ENCODE measurements at regions not wholly inside any gene's neighbourhood (a gene's known extent, or its start where the extent isn't known, plus 50 kb on each side); places are given as distances from the start of the nearest gene placed in this dataset.

- TF ChIP-seq CTCF (IDR thresholded peaks at IDR 0.05; ENCODE audit: insufficient read depth, low read length): no peak
- H3K4me3 ChIP-seq (ENCODE audit: low read depth, low read length): no peak overlapping the region
- no peak for DNase-seq (ENCODE audit: low read depth)
Measured at GRCh38 chr3:161576311-161576710, 79.7 kb downstream of the OTOL1 start.

DNA sequence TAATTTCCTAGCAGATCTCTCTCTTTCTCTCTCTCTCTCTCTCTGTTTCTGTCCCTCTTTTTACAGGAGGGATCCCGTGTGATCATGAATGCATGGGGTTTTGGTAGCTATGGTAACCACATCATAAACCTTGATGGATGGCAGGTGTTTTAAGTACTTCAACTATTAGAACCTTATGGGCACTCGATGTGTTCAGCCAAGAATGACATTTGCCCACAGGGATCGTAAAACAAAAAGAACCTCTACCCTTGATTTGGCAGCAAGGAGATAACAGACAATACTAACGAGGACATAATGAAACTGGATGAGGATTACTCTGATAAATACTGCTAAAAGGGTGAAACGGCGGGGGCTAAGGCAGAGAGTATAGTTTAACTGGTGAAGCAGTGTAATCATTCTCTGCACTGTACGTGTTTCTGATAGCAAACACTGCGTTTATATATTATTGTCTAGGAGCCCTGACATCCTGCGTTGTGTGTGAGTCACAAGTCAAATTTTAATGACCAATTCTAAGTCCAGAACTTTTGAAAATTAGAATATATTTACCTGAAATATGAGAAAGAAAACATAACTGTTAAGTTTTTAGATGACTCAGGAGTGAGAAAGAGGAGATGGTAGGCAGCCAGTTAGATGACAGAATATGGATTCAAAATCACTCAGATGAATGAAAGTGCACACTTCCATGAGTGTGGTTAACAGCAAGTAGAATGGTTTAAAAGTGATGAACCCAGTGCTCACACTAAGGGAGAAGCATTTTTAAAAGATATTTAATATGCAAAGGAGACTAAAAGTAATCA, 80.3 kb downstream of the OTOL1 start:
- DNase-seq (ENCODE audit: low read depth): no peak
- H3K4me3 ChIP-seq (ENCODE audit: low read depth, low read length): no peak overlapping the region
- TF ChIP-seq CTCF (IDR thresholded peaks at IDR 0.05; ENCODE audit: insufficient read depth, low read length): no peak

DNA sequence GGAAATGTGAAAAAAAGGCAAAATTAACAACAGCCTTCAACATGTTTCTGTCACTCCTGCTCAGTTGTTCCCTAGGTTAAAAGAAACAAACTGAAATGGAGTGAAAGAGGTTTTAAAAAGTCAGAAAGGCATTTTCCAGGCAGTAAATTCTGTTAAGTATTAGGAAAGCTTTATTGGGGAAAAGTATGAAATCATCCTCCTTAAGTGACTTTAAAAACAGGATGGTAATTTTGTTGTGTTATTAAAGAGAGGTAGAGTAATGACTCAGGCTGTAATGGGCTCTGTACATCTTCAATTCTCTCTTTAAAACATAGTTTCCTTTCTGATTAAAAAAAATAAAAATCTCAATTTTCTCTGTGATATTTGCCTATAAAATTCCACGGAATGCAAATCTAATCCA, 81.1 kb downstream of the OTOL1 start:
- H3K4me3 ChIP-seq (ENCODE audit: low read depth, low read length): no peak overlapping the region
- no peak for DNase-seq (ENCODE audit: low read depth)
- TF ChIP-seq CTCF (IDR thresholded peaks at IDR 0.05; ENCODE audit: insufficient read depth, low read length): no peak

- no peak overlapping the region for H3K4me3 ChIP-seq (ENCODE audit: low read depth, low read length)
- TF ChIP-seq CTCF (IDR thresholded peaks at IDR 0.05; ENCODE audit: insufficient read depth, low read length): no peak
- DNase-seq (ENCODE audit: low read depth): no peak
Measured at GRCh38 chr3:161579395-161580126, 83.0 kb downstream of the OTOL1 start.

GRCh38 chr3:161585922-161586321, 89.3 kb downstream of the OTOL1 start:
- TF ChIP-seq CTCF (IDR thresholded peaks at IDR 0.05; ENCODE audit: insufficient read depth, low read length): no peak
- DNase-seq (ENCODE audit: low read depth): no peak
- H3K4me3 ChIP-seq (ENCODE audit: low read depth, low read length): no peak overlapping the region

DNA sequence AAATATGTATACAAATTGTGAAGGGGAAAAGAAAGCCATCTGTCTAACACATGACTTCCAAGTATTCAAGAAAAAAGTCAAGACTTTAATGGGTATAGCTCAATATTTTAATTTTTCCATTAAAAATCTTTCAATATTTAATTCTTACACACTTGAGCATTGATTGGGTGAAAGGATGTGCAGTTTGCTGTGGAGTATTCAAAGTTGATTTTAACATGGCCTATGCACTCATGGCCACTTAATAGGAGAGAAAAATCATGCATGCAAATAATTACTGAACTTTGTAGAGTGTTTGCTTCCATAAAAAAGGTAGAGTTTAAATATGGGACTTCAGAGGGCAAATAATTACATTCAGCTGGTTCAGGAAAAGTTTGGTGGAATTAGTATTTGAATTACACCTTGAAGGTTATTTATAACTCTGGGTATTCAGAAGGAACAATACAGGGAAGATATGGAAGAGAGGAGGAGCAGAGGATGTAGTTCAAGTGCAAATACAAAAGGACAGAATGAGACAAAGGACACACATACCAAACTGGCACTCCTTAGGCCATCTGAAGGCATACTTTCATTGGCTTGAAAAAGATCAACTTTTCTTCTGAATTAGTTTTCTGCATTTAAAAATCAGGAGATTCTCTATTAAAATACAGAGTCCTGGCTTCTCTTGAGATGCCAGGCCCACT, 90.1 kb downstream of the OTOL1 start:
- no peak for DNase-seq (ENCODE audit: low read depth)

More for the DNA sequence above, 90.1 kb downstream of the OTOL1 start:
- H3K4me3 ChIP-seq (ENCODE audit: low read depth, low read length): no peak overlapping the region
- TF ChIP-seq CTCF (IDR thresholded peaks at IDR 0.05; ENCODE audit: insufficient read depth, low read length): no peak

Measured in fibroblast of the aortic adventitia (primary cell).